Naive thymus-derived CD4-positive, alpha-beta T cell (primary cell): ENCODE measurements at regions not wholly inside any gene's neighbourhood (a gene's known extent, or its start where the extent isn't known, plus 50 kb on each side); places are given as distances from the start of the nearest gene placed in this dataset.

Experiments used
- ATAC-seq: fragments of 150-1000 bp; cut with Tn5 transposase; 2 replicates; pipeline ENCODE4 v1.10.0; 2021; ENCODE audit warnings: mild to moderate bottlenecking, moderate library complexity
- CTCF ChIA-PET: fragments of 350-600 bp; sonication (Branson Sonifier 250); formaldehyde crosslinking; loops from one replicate; lab custom pipeline; 2021; ENCODE audit warnings: antibody characterized with exemption; lab: Charles Lee
- POLR2A ChIA-PET: fragments of 350-600 bp; sonication (Branson Sonifier 250); formaldehyde crosslinking; loops from one replicate; lab custom pipeline; 2021; ENCODE audit warnings: antibody characterized with exemption, inconsistent platforms; lab: Charles Lee
- DNase-seq, 9 donors: peaks; one replicate each; pipeline versions ENCODE4 v3.0.0 to v3.0.0-alpha.2; 2020 to 2022; ENCODE audit warnings: mixed read lengths in 1 of 9
- H3K27ac ChIP-seq: one replicate; pipeline ENCODE4 v1.7.0; 2013; ENCODE audit warnings: mild to moderate bottlenecking, low read depth, low read length, moderate library complexity
- H3K27me3 ChIP-seq, 2 donors: one replicate each; pipeline ENCODE4 v1.7.0; 2013; ENCODE audit warnings: low read length in 2 of 2, mild to moderate bottlenecking in 2 of 2, moderate library complexity in 2 of 2; ENCODE audit not compliant: control insufficient read depth in 2 of 2, insufficient read depth in 2 of 2
- H3K36me3 ChIP-seq, 3 experiments: 1 replicate in 2 of 3; 2 replicates in 1 of 3; pipeline ENCODE4 v1.7.0; 2013; ENCODE audit warnings: low read length in 3 of 3, mild to moderate bottlenecking in 3 of 3, moderate library complexity in 1 of 3; ENCODE audit not compliant: insufficient read depth in 3 of 3, control insufficient read depth in 2 of 3
- H3K4me1 ChIP-seq, 2 donors: one replicate each; pipeline ENCODE4 v1.7.0; 2013; ENCODE audit warnings: low read length in 2 of 2, mild to moderate bottlenecking in 2 of 2, moderate library complexity in 1 of 2; ENCODE audit not compliant: control insufficient read depth in 2 of 2, insufficient read depth in 2 of 2
- H3K4me3 ChIP-seq: 2 replicates; pipeline ENCODE4 v1.7.0; 2013; ENCODE audit warnings: mild to moderate bottlenecking, low read length
- H3K9me3 ChIP-seq, 3 experiments: 1 replicate in 2 of 3; 2 replicates in 1 of 3; pipeline ENCODE4 v1.7.0; 2013; ENCODE audit warnings: low read length in 3 of 3; ENCODE audit not compliant: control insufficient read depth in 2 of 3
- H3K27ac Mint-ChIP-seq, 9 donors: one replicate each; pipeline ENCODE4 v1.8.0; 2020 to 2022; ENCODE audit warnings: mixed read lengths in 9 of 9, mild to moderate bottlenecking in 8 of 9, moderate library complexity in 5 of 9, inconsistent platforms in 2 of 9
- H3K27me3 Mint-ChIP-seq, 5 donors: one replicate each; pipeline ENCODE4 v1.8.0; 2021 to 2022; ENCODE audit warnings: mixed read lengths in 5 of 5, mild to moderate bottlenecking in 1 of 5
- H3K36me3 Mint-ChIP-seq, 5 donors: one replicate each; pipeline ENCODE4 v1.8.0; 2020 to 2022; ENCODE audit warnings: mixed read lengths in 5 of 5, mild to moderate bottlenecking in 3 of 5, inconsistent platforms in 1 of 5
- H3K4me1 Mint-ChIP-seq, 7 donors: one replicate each; pipeline ENCODE4 v1.8.0; 2020 to 2022; ENCODE audit warnings: mixed read lengths in 7 of 7, mild to moderate bottlenecking in 3 of 7, inconsistent platforms in 1 of 7
- H3K4me3 Mint-ChIP-seq, 10 donors: one replicate each; pipeline ENCODE4 v1.8.0; 2020 to 2022; ENCODE audit warnings: mild to moderate bottlenecking in 10 of 10, mixed read lengths in 10 of 10, moderate library complexity in 6 of 10, inconsistent platforms in 2 of 10
- H3K9me3 Mint-ChIP-seq, 11 donors: one replicate each; pipeline ENCODE4 v1.8.0; 2020 to 2022; ENCODE audit warnings: mixed read lengths in 11 of 11, mild to moderate bottlenecking in 4 of 11, inconsistent platforms in 1 of 11, moderate library complexity in 1 of 11
- intact Hi-C, 2 donors: fragments of 100-400 bp; cut with micrococcal nuclease; formaldehyde crosslinking; loops; one replicate each; pipeline ENCODE4 v1.15.1; 2023

DNA sequence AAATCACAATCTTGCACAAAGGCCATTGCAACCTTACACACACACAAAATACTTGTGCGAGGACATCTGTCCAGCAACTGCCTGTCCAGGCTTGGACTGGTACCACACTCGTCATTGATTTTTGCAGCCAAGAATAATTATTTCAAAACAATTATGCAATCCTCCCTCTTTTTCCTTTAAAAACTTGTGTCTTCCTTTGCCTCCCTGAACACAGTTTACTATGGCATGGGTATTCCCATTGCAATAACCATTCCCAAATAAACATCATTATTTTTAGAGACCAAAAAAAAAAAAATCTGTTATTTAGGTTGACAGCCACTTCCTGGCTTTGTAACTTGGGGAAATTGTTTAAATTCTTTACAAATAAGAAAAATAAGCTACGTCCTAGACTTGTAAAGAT lies 54.0 kb downstream of the C11orf91 start:
- H3K36me3 Mint-ChIP-seq = no peaks in the 10 kb centered on the region
- H3K4me1 Mint-ChIP-seq = no peaks in the 10 kb centered on the region
- ChIA-PET POLR2A (no interaction called here), CTCF (no interaction called here)
- DNase-seq (no peak), ATAC-seq (no peak)
- peaks cover 0 to 2% (median 0%) of the 10 kb centered on the region in 11 donors for H3K9me3 Mint-ChIP-seq
- H3K4me3 Mint-ChIP-seq = no peak overlapping the region
- no peaks in the 10 kb centered on the region for H3K36me3 ChIP-seq
- no peaks in the 10 kb centered on the region for H3K4me1 ChIP-seq
- H3K27me3 Mint-ChIP-seq = peaks cover 5 to 35% (median 18%) of the 10 kb centered on the region in 5 donors
- intact Hi-C loops = no loop called here
- H3K4me3 ChIP-seq = no peak overlapping the region
- H3K9me3 ChIP-seq = no peaks in the 10 kb centered on the region
- H3K27ac ChIP-seq = no peak overlapping the region
- H3K27me3 ChIP-seq = no peaks in the 10 kb centered on the region
- no peak overlapping the region for H3K27ac Mint-ChIP-seq

DNA sequence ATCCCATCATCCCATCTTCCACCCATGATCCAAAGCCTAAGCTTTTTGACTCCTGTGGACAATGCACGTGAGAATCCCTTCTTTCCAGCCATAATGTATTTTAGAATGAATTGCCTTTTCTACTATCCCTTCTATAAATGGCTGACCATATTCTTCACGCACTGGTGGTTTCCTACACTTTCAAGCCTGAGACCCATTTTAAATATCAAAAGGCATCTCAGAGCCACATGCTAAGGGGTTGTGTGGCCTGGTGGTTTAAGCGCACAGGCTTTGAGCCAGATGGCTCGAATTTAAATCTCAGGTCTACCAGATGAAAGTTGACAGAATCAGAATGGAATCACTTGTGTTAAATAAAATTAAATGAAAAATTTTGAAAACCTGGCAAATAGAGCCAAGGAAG lies 54.5 kb downstream of the C11orf91 start:
- no peak for DNase-seq
- Mint-ChIP-seq H3K9me3 (peaks cover 0 to 2% (median 0%) of the 10 kb centered on the region in 11 donors), H3K27me3 (peaks cover 5 to 35% (median 18%) of the 10 kb centered on the region in 5 donors), H3K36me3 (no peaks in the 10 kb centered on the region), H3K4me3 (no peak overlapping the region), H3K27ac (no peak overlapping the region), H3K4me1 (no peaks in the 10 kb centered on the region)
- POLR2A ChIA-PET = no interaction called here
- Histone ChIP-seq H3K4me1 (no peaks in the 10 kb centered on the region), H3K36me3 (no peaks in the 10 kb centered on the region), H3K4me3 (no peak overlapping the region), H3K9me3 (no peaks in the 10 kb centered on the region), H3K27me3 (no peaks in the 10 kb centered on the region), H3K27ac (no peak overlapping the region)
- CTCF ChIA-PET = no interaction called here
- intact Hi-C loops = no loop called here
- ATAC-seq = no peak

DNA sequence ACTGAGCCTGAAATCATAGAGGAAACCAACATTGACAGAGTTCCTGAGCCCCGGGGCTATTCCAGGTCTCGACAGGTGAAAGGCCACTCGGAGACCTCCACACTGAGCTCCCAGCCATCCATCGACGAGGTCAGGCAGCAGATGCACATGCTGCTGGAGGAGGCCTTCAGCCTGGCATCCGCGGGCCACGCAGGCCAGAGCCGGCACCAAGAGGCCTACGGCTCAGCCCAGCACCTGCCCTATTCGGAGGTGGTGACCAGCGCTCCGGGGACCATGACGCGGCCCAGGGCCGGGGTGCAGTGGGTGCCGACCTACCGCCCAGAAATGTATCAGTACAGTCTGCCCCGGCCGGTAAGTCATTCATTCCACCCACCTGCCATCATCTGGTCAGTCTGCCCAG lies 54.9 kb downstream of the C11orf91 start:
- no peaks in the 10 kb centered on the region for H3K9me3 ChIP-seq
- Mint-ChIP-seq H3K4me3 (no peak overlapping the region), H3K9me3 (peaks cover 0 to 2% (median 0%) of the 10 kb centered on the region in 11 donors), H3K4me1 (no peaks in the 10 kb centered on the region), H3K27ac (no peak overlapping the region), H3K27me3 (peaks cover 5 to 30% (median 14%) of the 10 kb centered on the region in 5 donors), H3K36me3 (no peaks in the 10 kb centered on the region)
- H3K27ac ChIP-seq = no peak overlapping the region
- H3K4me1 ChIP-seq = no peaks in the 10 kb centered on the region
- H3K36me3 ChIP-seq = no peaks in the 10 kb centered on the region
- ATAC-seq (no peak), DNase-seq (no peak)
- no peaks in the 10 kb centered on the region for H3K27me3 ChIP-seq
- no peak overlapping the region for H3K4me3 ChIP-seq
- intact Hi-C loops = no loop called here
- ChIA-PET CTCF (no interaction called here), POLR2A (no interaction called here)

DNA sequence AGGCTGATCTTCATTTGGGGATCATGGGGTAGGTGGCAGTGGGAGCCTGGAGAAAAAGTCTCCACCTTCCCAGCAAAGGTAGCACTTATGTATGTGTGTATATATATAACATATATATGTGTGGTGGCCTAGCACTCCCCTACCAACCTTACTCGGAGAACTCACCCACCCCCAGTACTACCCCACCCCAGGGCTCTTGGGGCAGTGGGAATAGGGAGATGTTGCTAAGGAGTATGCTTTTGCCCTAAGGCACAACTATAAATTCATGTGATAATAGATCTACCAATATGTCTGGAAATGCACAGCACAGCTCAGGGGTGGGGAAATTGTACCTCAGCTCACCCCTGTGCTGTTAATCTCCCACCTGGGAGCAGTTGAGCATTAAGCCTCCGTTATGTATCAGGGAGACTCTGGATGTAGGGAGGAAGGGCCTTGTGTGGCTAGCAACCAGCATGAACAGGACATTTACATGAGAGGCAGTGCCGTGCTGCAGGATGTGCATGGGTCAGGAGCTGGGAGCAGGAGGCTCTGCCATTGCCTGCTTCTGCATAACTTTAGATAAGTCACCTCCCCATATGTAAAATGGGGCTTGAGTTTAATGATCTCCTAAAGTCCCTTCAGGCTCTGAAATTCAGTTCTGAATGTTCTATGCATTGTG lies 57.3 kb downstream of the C11orf91 start:
- DNase-seq (no peak), ATAC-seq (no peak)
- Mint-ChIP-seq H3K27me3 (peaks cover 4 to 40% (median 17%) of the 10 kb centered on the region in 5 donors), H3K4me3 (no peak overlapping the region), H3K27ac (no peak overlapping the region), H3K4me1 (no peaks in the 10 kb centered on the region), H3K36me3 (peaks cover 0 to 4% (median 0%) of the 10 kb centered on the region in 5 donors), H3K9me3 (peaks cover 0 to 10% (median 5%) of the 10 kb centered on the region in 11 donors)
- H3K4me3 ChIP-seq = no peak overlapping the region
- H3K27ac ChIP-seq = no peak overlapping the region
- no peaks in the 10 kb centered on the region for H3K36me3 ChIP-seq
- intact Hi-C loops = no loop called here
- H3K9me3 ChIP-seq = no peaks in the 10 kb centered on the region
- no peaks in the 10 kb centered on the region for H3K27me3 ChIP-seq
- CTCF ChIA-PET = interaction anchor here (0.5 kb wide), 1 partner anchor 1310 kb away, joined by 4 read pairs; no protein-coding TSS in a partner anchor
- POLR2A ChIA-PET = no interaction called here
- H3K4me1 ChIP-seq = no peaks in the 10 kb centered on the region

DNA sequence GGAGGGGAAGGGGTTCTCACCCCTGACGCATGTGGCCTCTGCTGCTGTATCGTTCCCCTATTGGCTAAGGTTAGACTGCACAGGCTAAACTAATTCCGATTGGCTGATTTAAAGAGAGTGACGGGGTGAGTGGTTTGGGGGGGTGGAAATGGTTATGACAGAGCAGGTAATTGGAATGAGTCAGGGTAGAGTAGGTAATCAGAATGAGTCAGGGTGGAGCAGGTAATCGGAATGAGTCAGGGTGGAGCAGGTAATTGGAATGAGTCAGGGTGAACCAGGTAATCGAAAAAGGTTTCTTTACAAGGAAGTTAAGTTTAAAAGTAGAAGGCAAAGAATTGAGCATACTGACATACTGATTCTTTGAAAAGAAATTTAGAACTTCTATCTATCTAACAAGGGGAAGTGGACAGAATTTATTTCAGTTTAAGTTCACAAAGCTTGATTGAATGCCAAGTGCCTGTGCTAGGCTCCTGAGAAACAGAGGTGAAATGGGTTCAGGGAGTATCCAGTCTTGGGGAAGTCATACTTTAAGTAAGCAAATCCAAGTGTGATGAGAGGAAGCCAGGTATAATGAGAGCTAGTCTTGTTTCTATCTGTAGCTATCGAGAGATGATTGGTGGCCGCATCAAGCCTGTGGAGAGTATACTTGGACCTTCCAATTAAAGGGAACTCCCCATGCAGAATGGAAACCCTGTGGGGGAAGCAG lies 58.0 kb downstream of the C11orf91 start:
- POLR2A ChIA-PET = no interaction called here
- peaks cover 0 to 10% (median 5%) of the 10 kb centered on the region in 11 donors for H3K9me3 Mint-ChIP-seq
- intact Hi-C loops = no loop called here

DNA sequence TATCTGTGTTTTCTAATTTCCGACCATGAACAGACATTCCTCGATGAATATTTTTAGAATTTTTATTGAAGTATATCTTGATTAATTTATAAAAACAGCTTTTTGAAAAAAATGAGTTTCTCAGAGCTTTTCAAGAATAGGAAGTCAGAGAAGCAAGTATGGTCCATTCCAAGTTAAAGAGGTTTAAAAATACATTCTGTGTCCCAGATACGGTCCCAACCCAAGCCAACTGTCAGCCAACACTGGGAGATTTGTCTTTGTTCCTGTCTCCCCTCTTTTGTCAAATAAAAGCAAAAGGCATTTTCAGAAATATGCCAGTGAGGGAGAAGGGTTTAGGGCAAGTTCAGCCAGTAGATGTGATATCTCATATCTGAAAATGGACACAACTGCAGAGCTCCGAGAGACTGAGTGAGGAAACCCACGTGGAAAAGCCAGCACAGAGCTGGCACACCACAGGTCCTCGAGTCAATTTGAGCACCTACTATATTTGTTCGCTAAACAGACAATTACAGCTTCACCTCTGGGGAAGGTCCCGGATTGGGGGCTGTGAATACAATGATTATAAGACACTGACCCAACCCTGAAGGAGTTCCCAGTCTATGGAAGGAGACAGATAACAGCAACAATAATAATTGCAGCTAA lies 59.8 kb downstream of the C11orf91 start:
- ChIA-PET CTCF (no interaction called here), POLR2A (no interaction called here)
- Histone ChIP-seq H3K27ac (no peak overlapping the region), H3K36me3 (no peaks in the 10 kb centered on the region), H3K9me3 (no peaks in the 10 kb centered on the region), H3K4me3 (no peak overlapping the region), H3K27me3 (no peaks in the 10 kb centered on the region), H3K4me1 (no peaks in the 10 kb centered on the region)
- ATAC-seq (no peak), DNase-seq (no peak)
- Mint-ChIP-seq H3K4me1 (no peaks in the 10 kb centered on the region), H3K36me3 (peaks cover 0 to 4% (median 0%) of the 10 kb centered on the region in 5 donors), H3K4me3 (no peak overlapping the region), H3K9me3 (peaks cover 0 to 10% (median 5%) of the 10 kb centered on the region in 11 donors), H3K27me3 (peaks cover 4 to 52% (median 25%) of the 10 kb centered on the region in 5 donors), H3K27ac (no peak overlapping the region)
- intact Hi-C loops = no loop called here

More for the DNA sequence above, 58.0 kb downstream of the C11orf91 start:
- no peaks in the 10 kb centered on the region for H3K4me1 ChIP-seq
- H3K27me3 Mint-ChIP-seq = peaks cover 4 to 45% (median 20%) of the 10 kb centered on the region in 5 donors
- H3K36me3 Mint-ChIP-seq = peaks cover 0 to 4% (median 0%) of the 10 kb centered on the region in 5 donors
- DNase-seq = no peak
- H3K27ac Mint-ChIP-seq = no peak overlapping the region
- H3K27me3 ChIP-seq = no peaks in the 10 kb centered on the region
- H3K36me3 ChIP-seq = no peaks in the 10 kb centered on the region
- ATAC-seq = no peak
- no peaks in the 10 kb centered on the region for H3K4me1 Mint-ChIP-seq
- no peak overlapping the region for H3K27ac ChIP-seq
- no peak overlapping the region for H3K4me3 ChIP-seq
- CTCF ChIA-PET = no interaction called here
- H3K4me3 Mint-ChIP-seq = no peak overlapping the region
- no peaks in the 10 kb centered on the region for H3K9me3 ChIP-seq
